ENCODE measurements at regions not wholly inside any gene's neighbourhood (a gene's known extent, or its start where the extent isn't known, plus 50 kb on each side); places are given as distances from the start of the nearest gene placed in this dataset.

- DNase-seq (ENCODE audit: low read depth) = no peak
Observed at GRCh38 chr6:149149653-149150052, 167.9 kb upstream of the TAB2 start.

- DNase-seq (ENCODE audit: low read depth) = no peak
Observed at GRCh38 chr6:149150301-149150700, 167.2 kb upstream of the TAB2 start.

DNA sequence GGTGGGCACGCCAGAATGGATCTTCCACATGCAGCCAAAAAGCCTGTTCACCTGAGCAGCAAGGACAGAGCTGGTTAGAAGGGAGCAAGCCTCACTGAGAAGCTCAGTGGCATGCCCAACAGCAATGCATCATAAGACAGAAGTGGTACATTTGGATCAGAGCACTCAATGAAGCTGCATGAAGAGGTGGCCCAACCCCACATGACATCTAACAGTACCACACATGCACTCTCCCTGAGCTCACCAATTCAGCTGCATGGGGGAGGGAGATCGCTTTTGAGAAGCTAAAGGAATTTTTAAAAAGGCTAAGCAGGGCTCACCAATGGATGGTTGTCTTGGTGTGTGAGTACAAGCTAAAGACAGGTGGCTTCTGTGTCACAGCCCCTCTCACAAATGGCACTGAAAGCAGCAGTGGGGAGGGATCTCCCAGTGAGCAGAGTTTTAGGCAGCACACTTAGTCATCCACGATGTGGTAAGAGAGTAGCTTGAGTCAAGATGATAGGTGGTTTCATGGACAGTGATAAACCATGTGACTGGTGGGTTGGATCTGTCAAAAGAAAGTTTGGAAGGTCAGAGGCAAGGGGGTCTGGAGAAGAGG lies 166.6 kb upstream of the TAB2 start:
- no peak for DNase-seq (ENCODE audit: low read depth)

DNA sequence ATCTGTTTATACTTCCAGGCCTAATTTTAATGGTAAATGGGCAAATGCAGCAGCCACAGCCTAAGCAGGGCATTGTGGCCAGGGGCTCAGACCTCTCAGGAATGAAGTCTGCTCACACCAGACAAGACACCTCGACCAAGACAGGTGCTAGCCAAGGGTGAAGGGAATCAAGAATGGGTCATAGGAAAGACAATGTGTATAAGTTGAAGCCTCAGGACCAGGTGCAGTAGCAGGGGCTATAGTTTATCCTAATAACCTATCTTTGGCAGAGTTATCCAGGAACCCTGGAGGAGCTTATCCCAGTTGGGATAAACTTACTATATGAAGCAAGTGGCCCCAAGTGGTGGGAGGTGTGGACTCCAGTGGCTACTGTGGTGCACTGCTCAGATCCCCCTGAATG lies 165.0 kb upstream of the TAB2 start:
- no peak for DNase-seq (ENCODE audit: low read depth)

DNA sequence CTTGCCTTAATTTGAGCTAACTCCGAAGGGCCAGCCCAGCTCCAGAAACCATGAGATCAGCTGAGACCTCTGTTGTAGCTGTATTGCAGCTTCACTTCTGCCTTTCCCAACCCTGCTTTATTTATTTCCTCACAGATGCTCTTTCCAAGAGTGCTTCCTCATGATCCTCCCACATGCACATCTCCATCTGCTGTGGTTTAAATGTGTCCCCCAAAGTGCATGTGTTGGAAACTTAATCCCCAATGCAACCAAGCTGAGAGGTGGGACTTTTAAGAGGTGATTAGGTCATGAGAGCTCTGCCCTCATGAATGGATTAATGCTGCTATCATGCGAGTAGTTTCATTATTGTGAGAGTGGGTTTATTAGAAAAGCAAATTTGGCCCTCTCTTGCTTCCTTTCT lies 164.4 kb upstream of the TAB2 start:
- DNase-seq (ENCODE audit: low read depth) = no peak

DNA sequence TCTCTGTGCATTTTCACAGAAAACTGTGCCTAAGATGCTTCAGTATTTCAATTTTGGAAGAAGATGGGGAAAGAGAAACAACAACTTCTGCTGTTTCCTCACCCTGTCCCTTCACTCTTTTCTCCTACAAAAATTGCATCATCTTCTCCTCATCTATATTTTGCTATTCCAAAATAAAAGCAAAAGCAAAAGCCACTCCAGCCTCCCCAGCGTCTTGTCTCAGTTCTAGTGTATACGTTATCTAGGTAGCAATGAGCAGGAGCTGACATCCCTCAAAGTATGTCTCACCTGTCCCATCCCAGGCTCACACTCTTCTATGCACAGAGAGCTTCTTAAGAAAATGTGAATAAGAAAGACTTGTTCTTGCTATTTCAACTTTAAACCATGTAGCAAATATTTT lies 163.8 kb upstream of the TAB2 start:
- no peak for DNase-seq (ENCODE audit: low read depth)

- DNase-seq (ENCODE audit: low read depth) = no peak
Observed at GRCh38 chr6:149154261-149154821, 163.2 kb upstream of the TAB2 start.

GRCh38 chr6:149157126-149157525 lies 160.4 kb upstream of the TAB2 start:
- no peak for DNase-seq (ENCODE audit: low read depth)

DNA sequence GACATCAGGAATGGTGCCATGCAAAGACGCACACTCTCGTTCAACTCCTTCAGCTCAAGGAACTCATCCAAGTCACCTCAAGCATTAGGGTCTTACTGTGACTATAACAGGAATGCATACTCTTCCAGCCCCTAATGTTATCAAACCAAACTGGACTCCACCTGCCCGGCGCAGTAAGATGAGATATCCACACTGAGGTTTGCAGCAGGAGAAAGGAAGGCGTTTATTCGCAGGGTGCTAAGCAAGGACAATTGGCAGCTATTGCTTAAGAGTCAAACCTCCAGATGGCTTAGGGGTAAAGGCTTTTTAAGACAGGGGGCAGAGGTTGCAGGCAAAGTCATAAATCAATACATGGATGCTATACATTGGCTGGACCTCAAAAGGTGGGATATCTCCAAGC lies 159.4 kb upstream of the TAB2 start:
- DNase-seq (ENCODE audit: low read depth) = no peak

DNA sequence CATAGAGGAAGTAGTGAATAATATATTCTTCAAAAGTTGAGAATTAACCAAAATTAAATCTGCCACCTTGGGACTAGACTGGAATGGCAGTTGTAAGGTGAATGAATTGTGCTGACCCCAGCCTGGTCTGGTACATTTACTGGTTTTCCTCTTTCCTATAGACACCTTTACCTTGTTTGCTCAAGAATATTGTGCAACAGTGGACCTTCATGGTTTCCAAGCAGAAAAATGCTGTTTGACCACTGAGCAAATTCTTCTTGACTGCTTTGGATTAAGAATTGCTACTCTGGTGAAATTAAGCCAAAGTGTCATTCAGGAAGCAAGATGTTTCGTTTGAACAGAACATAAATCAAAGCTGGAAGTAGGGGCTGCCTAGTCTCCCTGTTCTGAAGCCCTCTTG lies 156.6 kb upstream of the TAB2 start:
- DNase-seq (ENCODE audit: low read depth) = no peak

GRCh38 chr6:149162924-149163323 lies 154.6 kb upstream of the TAB2 start:
- no peak for DNase-seq (ENCODE audit: low read depth)

DNA sequence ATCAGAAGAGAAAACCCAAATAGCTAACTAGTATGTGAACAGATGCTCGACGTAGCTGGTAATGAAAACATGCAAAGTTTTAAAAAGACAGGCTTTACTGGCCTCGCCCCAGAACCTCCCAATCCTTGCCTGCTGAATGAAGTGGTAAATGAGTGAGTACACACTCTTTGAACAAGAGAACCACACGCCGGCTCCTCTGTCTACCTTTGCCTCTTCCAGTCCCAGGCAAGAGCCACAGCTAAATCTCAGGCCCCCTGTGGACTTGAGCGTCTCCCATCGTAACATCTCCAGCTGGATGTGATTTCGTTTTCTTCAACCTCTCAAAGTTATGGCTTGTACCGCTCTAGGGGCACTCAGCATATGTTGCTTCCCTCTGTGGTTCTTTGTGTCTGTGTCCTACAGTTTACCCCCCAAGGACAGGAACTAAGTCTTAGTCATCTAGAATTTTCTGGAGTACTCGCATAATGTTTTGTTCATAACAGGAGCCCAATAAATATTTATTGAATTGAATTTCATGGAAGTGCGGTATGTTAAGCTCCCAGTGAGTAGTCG lies 153.2 kb upstream of the TAB2 start:
- DNase-seq (ENCODE audit: low read depth) = no peak

DNA sequence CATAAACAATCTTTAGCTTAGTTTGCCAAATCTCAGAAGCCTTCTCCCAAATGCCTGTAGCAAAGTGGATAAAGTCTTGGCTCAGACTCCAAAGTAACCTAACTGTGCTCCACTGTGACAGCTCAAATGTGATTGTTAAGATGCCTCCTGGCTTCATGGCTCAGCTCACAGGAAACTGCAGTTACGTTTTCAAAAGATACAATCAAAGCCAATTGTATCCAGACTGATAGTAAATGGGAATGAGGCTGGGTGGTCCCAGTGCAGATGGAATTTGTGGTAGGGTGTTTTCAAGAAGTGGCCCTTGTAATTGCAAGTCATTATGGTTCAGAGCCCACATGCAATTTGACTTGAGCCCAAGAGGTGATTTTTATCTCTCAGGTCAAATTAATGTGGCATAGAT lies 151.2 kb upstream of the TAB2 start:
- DNase-seq (ENCODE audit: low read depth) = no peak

- no peak for DNase-seq (ENCODE audit: low read depth)
Observed at GRCh38 chr6:149166747-149167146, 150.8 kb upstream of the TAB2 start.

DNA sequence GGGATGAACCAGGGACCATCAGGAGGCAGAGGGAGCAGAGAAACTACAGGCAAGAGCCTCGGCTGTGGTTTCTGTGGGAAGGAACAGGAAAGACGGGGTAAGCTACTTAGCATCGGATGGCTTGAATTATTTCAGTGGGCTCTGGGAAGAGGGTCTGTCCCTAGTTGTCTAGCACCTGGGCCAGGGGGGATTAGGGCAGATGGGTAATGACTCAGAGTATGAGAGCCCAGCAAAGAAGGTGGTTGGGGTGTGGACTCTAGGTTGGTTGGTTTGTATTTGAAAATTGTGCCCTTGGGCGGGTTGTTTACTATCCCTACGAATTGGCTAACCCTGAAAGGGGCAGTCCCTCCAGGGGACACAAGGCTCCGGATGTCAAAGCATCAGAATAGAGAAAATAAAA lies 148.5 kb upstream of the TAB2 start:
- DNase-seq (ENCODE audit: low read depth) = no peak

GRCh38 chr6:149169761-149170511 lies 147.6 kb upstream of the TAB2 start:
- DNase-seq (ENCODE audit: low read depth) = no peak

DNA sequence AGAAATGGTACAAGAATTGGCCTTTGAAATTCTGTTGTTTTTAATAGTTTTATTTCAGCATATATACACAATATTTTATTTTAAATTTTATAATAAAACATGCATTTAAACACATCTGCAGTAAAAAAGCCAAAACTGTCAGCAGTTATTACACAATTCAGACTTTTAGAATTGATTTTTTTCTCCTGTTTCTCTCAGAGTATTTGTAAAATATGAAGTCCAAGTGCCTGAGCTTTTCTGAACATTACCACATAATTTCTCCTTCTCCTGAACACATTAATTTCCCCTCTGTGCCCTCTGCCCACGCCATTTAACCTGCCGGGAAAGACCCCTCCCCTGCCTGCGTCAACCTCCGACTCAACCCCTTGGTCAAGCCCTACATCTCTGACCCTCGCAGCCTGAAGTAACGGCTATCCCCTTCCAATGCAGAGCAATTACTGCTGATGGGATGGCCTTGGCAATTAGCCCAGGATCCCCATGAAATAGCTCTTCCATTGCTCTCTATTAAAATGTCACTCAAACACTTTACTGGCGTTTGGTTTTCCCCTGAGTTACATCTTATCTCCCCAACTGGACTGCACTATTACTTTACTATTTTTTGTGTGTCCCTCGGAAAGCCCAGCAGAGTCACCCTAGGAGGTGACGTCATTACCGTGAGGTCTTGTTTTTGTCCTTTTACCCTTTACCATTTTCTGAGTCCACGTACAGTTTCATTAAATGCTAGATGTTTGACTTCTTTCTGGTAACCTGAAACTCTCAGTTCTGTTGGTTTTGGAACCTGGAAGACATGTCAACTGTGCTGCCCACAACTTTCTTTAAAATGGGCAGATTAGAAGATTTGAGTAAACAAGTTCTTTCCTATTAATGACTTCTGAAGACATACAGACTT lies 146.7 kb upstream of the TAB2 start:
- no peak for DNase-seq (ENCODE audit: low read depth)

- no peak for DNase-seq (ENCODE audit: low read depth)
Observed at GRCh38 chr6:149173222-149173621, 144.3 kb upstream of the TAB2 start.

DNA sequence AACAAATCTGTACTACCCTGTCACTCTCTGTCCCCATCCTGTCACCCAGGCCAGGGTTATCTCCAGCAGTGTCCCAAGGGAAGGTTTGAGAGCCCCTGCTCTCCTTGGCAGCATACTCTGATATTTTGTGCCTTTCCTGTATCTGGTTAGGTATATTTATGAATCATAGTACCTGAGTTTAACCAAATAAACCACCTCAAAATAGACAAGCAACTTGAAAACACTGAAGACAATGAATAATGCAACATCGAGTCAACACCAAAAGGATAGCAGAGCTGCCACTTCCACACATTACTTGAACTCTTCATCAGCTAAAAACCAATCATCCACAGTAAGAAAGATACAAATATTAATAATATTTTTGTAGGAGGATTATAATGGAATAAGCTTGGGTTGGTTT lies 142.6 kb upstream of the TAB2 start:
- DNase-seq (ENCODE audit: low read depth) = no peak

GRCh38 chr6:149176971-149177667 lies 140.4 kb upstream of the TAB2 start:
- DNase-seq (ENCODE audit: low read depth) = no peak

DNA sequence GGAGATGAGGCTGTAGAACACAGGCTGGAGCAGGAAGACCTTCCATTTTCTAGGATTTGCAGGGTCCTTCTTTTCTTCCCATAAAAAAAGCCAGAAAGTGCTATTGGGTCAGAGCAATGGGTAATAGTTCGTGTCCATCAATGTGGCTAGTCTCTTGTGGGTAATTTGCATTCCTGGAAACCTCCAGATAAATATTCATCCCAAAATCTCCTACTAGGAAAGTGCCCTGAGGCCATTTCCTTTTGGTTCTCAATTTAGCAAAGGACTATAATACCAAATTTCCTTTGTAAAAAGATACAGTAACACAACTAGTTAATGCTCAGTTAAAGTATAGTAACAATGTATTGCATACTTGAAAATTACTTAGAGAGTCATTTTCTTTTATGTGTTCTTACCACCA lies 138.1 kb upstream of the TAB2 start:
- no peak for DNase-seq (ENCODE audit: low read depth)

- no peak for DNase-seq (ENCODE audit: low read depth)
Observed at GRCh38 chr6:149181304-149181703, 136.2 kb upstream of the TAB2 start.
